ENCODE measurements at regions not wholly inside any gene's neighbourhood (a gene's known extent, or its start where the extent isn't known, plus 50 kb on each side); places are given as distances from the start of the nearest gene placed in this dataset.
"Not testable (repeated sequence)": the region's sequence is repeated elsewhere in the genome, so short reads cannot be mapped to it uniquely, and the experiment has no call there.

DNA sequence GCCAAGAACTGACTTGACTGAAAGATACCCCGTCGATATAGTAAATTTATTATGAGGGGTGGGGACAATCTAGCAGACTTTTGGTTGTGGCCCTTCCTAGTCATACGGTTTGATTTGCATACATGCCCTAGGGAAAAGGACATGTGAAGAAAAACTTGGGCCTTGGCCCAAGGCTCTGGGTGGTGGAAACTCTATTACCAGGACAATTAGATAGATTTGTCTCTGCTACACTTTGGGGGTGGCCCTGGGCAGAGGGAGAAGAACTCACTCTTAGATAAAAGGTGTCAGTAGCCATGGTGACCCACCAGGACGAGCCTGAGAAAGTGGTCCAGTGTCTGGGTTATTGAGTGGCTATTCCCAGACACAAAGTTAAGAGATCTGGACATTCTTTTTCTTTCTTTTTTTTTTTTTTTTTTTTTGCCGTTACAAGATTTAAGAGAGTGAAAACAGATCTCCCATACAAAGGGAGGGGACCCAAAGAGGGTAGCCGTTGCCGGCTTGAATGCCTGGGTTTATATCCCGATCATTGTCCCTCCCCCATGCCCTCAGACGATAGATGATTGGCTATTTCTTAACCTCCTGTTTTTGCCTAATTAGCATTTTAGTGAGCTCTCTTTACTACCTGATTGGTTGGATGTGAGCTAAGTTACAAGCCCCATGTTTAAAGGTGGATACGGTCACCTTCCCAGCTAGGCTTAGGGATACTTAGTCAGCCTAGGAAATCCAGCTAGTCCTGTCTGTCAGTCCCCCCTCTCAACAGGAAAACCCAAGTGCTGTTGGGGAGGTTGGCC lies 96.4 kb upstream of the SMAD3 start:
- Mint-ChIP-seq H3K36me3 (ENCODE audit: unreplicated experiment) (no peaks in the 10 kb centered on the region), H3K4me1 (ENCODE audit: unreplicated experiment) (no peaks in the 10 kb centered on the region), H3K27ac (ENCODE audit: unreplicated experiment) (no peak overlapping the region), H3K9me3 (ENCODE audit: unreplicated experiment) (no peaks in the 10 kb centered on the region), H3K4me3 (ENCODE audit: unreplicated experiment) (no peak overlapping the region), H3K27me3 (ENCODE audit: unreplicated experiment) (no peaks in the 10 kb centered on the region)
- DNase-seq (ENCODE audit: extremely low spot score, unreplicated experiment), result peak; percentile 38
- TF ChIP-seq, protein P1, sequence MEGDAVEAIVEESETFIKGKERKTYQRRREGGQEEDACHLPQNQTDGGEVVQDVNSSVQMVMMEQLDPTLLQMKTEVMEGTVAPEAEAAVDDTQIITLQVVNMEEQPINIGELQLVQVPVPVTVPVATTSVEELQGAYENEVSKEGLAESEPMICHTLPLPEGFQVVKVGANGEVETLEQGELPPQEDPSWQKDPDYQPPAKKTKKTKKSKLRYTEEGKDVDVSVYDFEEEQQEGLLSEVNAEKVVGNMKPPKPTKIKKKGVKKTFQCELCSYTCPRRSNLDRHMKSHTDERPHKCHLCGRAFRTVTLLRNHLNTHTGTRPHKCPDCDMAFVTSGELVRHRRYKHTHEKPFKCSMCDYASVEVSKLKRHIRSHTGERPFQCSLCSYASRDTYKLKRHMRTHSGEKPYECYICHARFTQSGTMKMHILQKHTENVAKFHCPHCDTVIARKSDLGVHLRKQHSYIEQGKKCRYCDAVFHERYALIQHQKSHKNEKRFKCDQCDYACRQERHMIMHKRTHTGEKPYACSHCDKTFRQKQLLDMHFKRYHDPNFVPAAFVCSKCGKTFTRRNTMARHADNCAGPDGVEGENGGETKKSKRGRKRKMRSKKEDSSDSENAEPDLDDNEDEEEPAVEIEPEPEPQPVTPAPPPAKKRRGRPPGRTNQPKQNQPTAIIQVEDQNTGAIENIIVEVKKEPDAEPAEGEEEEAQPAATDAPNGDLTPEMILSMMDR (IDR thresholded peaks at IDR 0.05), result no peak

DNA sequence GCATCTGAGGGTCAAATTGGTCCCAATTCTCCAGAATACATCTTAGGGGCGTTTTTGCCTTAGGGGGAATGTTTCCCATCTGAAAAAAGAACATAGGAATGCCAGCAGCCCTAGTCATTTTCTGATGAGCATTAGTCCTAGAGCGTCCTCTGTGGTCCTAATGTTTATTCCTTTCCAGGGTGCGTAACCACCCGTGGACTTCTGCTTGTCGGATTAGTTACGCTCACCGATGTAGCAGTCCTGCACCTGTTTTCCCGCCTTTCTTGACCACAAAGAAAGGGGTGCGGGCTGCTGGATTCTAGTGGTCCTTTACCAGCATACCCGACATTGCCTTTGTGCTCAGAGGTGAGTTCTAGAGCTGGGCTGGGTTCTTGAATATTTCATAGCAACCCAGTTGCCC lies 91.3 kb upstream of the SMAD3 start:
- not testable (repeated sequence) for H3K4me1 Mint-ChIP-seq (ENCODE audit: unreplicated experiment); H3K27ac Mint-ChIP-seq (ENCODE audit: unreplicated experiment); H3K36me3 Mint-ChIP-seq (ENCODE audit: unreplicated experiment); H3K4me3 Mint-ChIP-seq (ENCODE audit: unreplicated experiment); H3K27me3 Mint-ChIP-seq (ENCODE audit: unreplicated experiment); H3K9me3 Mint-ChIP-seq (ENCODE audit: unreplicated experiment)
- peak; percentile 36 for DNase-seq (ENCODE audit: extremely low spot score, unreplicated experiment)

DNA sequence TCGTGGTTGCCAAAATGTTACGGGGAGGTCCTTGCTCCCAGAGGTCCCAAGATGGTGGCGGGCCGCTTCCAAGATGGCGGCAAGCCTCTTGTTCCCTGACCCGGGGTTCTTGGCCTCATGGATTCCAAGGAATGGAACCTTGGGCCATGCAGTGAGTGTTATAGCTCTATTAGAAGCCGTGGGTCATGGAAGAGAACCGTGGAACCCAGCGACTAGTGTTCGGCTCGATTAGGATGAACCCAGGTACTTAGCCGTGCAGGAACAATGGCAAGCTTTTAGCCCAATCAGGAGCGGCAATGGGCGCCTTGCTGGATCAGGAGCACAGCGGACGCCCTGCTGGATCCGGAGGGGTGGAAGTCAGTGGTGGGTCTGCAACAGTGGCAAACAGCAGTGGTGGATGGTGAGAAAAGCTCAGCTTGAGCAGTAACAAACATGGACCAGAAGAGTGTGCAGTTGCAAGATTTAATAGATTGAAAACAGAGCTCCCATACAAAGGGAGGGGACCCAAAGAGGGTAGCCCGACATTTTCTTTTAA lies 89.2 kb upstream of the SMAD3 start:
- H3K36me3 Mint-ChIP-seq (ENCODE audit: unreplicated experiment), result not testable (repeated sequence)

DNA sequence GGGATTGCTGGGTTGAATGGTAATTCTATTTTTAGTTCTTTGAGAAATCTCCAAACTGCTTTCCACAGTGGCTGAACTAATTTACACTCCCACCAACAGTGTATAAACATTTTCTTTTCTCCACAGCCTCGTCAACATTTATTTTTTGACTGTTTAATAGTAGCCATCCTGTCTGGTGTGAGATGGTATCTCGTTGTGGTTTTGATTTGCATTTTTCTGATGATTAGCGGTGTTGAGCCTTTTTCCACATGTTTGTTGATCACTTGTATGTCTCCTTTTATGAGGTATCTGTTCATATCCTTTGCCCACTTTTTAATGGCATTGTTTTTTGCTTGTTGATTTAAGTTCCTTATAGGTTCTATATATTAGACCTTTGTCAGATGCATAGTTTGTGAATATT lies 85.1 kb upstream of the SMAD3 start:
- H3K36me3 Mint-ChIP-seq (ENCODE audit: unreplicated experiment); H3K9me3 Mint-ChIP-seq (ENCODE audit: unreplicated experiment); DNase-seq (ENCODE audit: extremely low spot score, unreplicated experiment); H3K4me3 Mint-ChIP-seq (ENCODE audit: unreplicated experiment); H3K27ac Mint-ChIP-seq (ENCODE audit: unreplicated experiment); H3K27me3 Mint-ChIP-seq (ENCODE audit: unreplicated experiment): not testable (repeated sequence)
- H3K4me1 Mint-ChIP-seq (ENCODE audit: unreplicated experiment), result peaks cover 18% of the 10 kb centered on the region

More for the DNA sequence above, 89.2 kb upstream of the SMAD3 start:
- not testable (repeated sequence) for H3K9me3 Mint-ChIP-seq (ENCODE audit: unreplicated experiment); H3K4me1 Mint-ChIP-seq (ENCODE audit: unreplicated experiment); H3K27me3 Mint-ChIP-seq (ENCODE audit: unreplicated experiment); H3K27ac Mint-ChIP-seq (ENCODE audit: unreplicated experiment); H3K4me3 Mint-ChIP-seq (ENCODE audit: unreplicated experiment)
- DNase-seq (ENCODE audit: extremely low spot score, unreplicated experiment), result peak; percentile 76

DNA sequence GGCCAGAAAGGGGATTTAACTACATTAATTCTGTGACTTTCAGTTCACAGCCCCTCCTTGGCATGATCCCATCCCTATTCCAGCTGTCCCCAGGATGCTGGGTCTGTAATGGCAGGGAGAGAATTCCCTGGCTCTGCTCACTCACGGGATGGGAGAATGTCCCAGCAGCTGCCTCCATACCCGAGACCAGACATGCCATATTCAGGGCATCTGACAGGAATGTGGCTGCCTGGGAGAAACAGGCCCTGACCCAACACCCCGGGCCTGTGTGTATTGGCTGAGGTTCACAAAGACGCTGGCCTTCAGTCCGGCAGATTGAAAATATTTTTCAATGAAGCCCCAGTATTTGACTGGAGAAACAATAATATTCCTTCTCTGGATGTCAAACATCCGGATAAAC lies 83.6 kb upstream of the SMAD3 start:
- H3K27ac Mint-ChIP-seq (ENCODE audit: unreplicated experiment), result peak overlapping the region; percentile 64
- H3K4me1 Mint-ChIP-seq (ENCODE audit: unreplicated experiment), result peaks cover 18% of the 10 kb centered on the region

DNA sequence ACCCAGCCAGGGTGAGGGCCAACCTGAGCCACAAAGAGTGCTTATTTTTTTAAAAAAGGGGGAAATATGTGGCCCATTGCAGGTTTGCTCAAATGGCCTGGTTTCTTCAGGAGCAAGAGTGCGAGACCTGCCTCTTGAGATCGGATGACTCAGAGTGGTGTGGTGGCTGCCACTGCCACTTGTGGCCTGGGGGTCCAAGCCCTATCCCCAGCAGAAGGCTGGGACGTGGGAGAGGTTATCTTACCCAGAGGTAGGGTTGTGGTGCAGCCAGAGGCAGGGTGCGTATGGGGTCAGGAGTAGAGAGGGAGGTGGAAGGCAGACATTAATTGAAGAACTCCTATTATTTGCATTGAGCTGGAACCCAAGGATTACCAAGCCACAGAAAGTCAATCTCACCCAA lies 83.2 kb upstream of the SMAD3 start:
- peaks cover 18% of the 10 kb centered on the region for H3K4me1 Mint-ChIP-seq (ENCODE audit: unreplicated experiment)
- no peaks in the 10 kb centered on the region for H3K9me3 Mint-ChIP-seq (ENCODE audit: unreplicated experiment)
- H3K27ac Mint-ChIP-seq (ENCODE audit: unreplicated experiment), result peak overlapping the region; percentile 64
- no peak overlapping the region for H3K4me3 Mint-ChIP-seq (ENCODE audit: unreplicated experiment)
- H3K36me3 Mint-ChIP-seq (ENCODE audit: unreplicated experiment), result no peaks in the 10 kb centered on the region
- DNase-seq (ENCODE audit: extremely low spot score, unreplicated experiment), result peak; percentile 54
- H3K27me3 Mint-ChIP-seq (ENCODE audit: unreplicated experiment), result no peaks in the 10 kb centered on the region
- TF ChIP-seq, protein P1 (IDR thresholded peaks at IDR 0.05), result no peak

More for the DNA sequence above, 83.6 kb upstream of the SMAD3 start:
- no peaks in the 10 kb centered on the region for H3K9me3 Mint-ChIP-seq (ENCODE audit: unreplicated experiment)
- no peak overlapping the region for H3K4me3 Mint-ChIP-seq (ENCODE audit: unreplicated experiment)
- peak; percentile 66 for DNase-seq (ENCODE audit: extremely low spot score, unreplicated experiment)
- TF ChIP-seq, protein P1 (IDR thresholded peaks at IDR 0.05), result no peak
- H3K27me3 Mint-ChIP-seq (ENCODE audit: unreplicated experiment), result no peaks in the 10 kb centered on the region
- no peaks in the 10 kb centered on the region for H3K36me3 Mint-ChIP-seq (ENCODE audit: unreplicated experiment)
